ENCODE measurements at regions not wholly inside any gene's neighbourhood (a gene's known extent, or its start where the extent isn't known, plus 50 kb on each side); places are given as distances from the start of the nearest gene placed in this dataset.

GRCh38 chr2:160751021-160751420, 257.4 kb upstream of the RBMS1 start:
- TF ChIP-seq CTCF (IDR thresholded peaks at IDR 0.05) (no peak), POLR2AphosphoS5 (IDR thresholded peaks at IDR 0.05) (no peak)

Measured in breast epithelium (tissue), 3 donors.